GM12878 (cell line): ENCODE measurements at regions not wholly inside any gene's neighbourhood (a gene's known extent, or its start where the extent isn't known, plus 50 kb on each side); places are given as distances from the start of the nearest gene placed in this dataset.

ENCODE experiments used
- ATAC-seq: fragments of 200-7000 bp; cut with Tn5 transposase; 3 replicates; pipeline ENCODE4 v1.9.1; 2020; ENCODE audit warnings: mild to moderate bottlenecking, moderate library complexity
- BruUV-seq: library from RNA; stranded (reverse); fragments of 400-500 nt; replicated peaks from 2 replicates; lab custom pipeline; 2021; lab: Mats Ljungman, UMichigan
- CTCF ChIA-PET: fragments of 300-600 bp; sonication (Branson Sonifier 250); formaldehyde crosslinking; extraction: SDS; loops from one replicate; lab custom pipeline; 2021; ENCODE audit warnings: inconsistent platforms; lab: Yijun Ruan, JAX
- POLR2A ChIA-PET: fragments of 350-600 bp; formaldehyde crosslinking; extraction: SDS; loops from one replicate; lab custom pipeline; 2021; ENCODE audit warnings: inconsistent platforms; lab: Charles Lee
- RAD21 ChIA-PET: fragments of 300-600 bp; sonication (Branson Sonifier 250); formaldehyde crosslinking; loops from one replicate; lab custom pipeline; 2023; ENCODE audit warnings: antibody characterized with exemption; ENCODE audit not compliant: unreplicated experiment; lab: Charles Lee
- SMC1A ChIA-PET: fragments of 300-600 bp; sonication (Branson Sonifier 250); formaldehyde crosslinking; loops from one replicate; lab custom pipeline; 2023; ENCODE audit not compliant: unreplicated experiment, uncharacterized antibody; lab: Charles Lee
- DNase-seq: peaks from one replicate; pipeline ENCODE4 v3.0.0-alpha.2; 2011; ENCODE audit warnings: low read depth, low spot score
- FAIRE-seq: peaks from 3 replicates; lab custom pipeline; 2011; peaks lifted over from hg19 to GRCh38; lab: Jason Lieb, UNC
- H2AFZ ChIP-seq: 2 replicates; pipeline ENCODE4 v1.6.0; 2011; ENCODE audit warnings: low read depth, low read length, control low read depth; ENCODE audit not compliant: control insufficient read depth
- H3K27ac ChIP-seq: 2 replicates; pipeline ENCODE4 v1.5.1; 2011; ENCODE audit warnings: control low read depth; ENCODE audit not compliant: control insufficient read depth, insufficient read depth
- H3K27me3 ChIP-seq, 2 experiments: replicated peaks in 1 of 2; 2 replicates each; pipeline versions ENCODE4 v1.6.0 to v1.6.1; 2011; ENCODE audit warnings: low read length in 1 of 2; ENCODE audit not compliant: control insufficient read depth in 2 of 2, insufficient read depth in 2 of 2
- H3K36me3 ChIP-seq, 2 experiments: 2 replicates each; pipeline ENCODE4 v1.5.1; 2011; ENCODE audit warnings: low read length in 1 of 2; ENCODE audit not compliant: control insufficient read depth in 2 of 2, insufficient read depth in 2 of 2
- H3K4me1 ChIP-seq: 2 replicates; pipeline ENCODE4 v1.6.1; 2011; ENCODE audit warnings: mild to moderate bottlenecking, low read length, moderate library complexity, mixed read lengths; ENCODE audit not compliant: control insufficient read depth, insufficient read depth
- H3K4me2 ChIP-seq: 2 replicates; pipeline ENCODE4 v1.6.0; 2011; ENCODE audit warnings: control low read depth; ENCODE audit not compliant: control insufficient read depth, insufficient read depth
- H3K4me3 ChIP-seq: fragments of 200-600 bp; sonication (generic); 2 replicates; pipeline ENCODE4 v1.5.1; 2016
- H3K79me2 ChIP-seq: 2 replicates; pipeline ENCODE4 v1.6.0; 2011; ENCODE audit warnings: low read length; ENCODE audit not compliant: control insufficient read depth, insufficient read depth
- H3K9ac ChIP-seq: 2 replicates; pipeline ENCODE4 v1.8.0; 2011; ENCODE audit warnings: low read length, control low read depth, mixed read lengths; ENCODE audit not compliant: control insufficient read depth, insufficient read depth
- H3K9me3 ChIP-seq: replicated peaks from 3 replicates; pipeline ENCODE4 v1.5.1; 2011; ENCODE audit warnings: mild to moderate bottlenecking, low read length; ENCODE audit not compliant: control insufficient read depth, insufficient read depth
- H4K20me1 ChIP-seq: 2 replicates; pipeline ENCODE4 v1.6.0; 2011; ENCODE audit not compliant: control insufficient read depth, insufficient read depth
- BCL11A ChIP-seq: IDR thresholded peaks from 2 replicates; pipeline ENCODE4 v1.6.1; 2011; ENCODE audit warnings: low read depth, low read length
- CBFB ChIP-seq: IDR thresholded peaks from 2 replicates; pipeline ENCODE4 v1.6.1; 2016; ENCODE audit warnings: antibody characterized with exemption, low read depth
- CUX1 ChIP-seq: IDR thresholded peaks from 2 replicates; pipeline ENCODE4 v1.6.1; 2012; ENCODE audit warnings: improper control_type of control experiment, low read depth, low read length; ENCODE audit not compliant: insufficient replicate concordance
- ESRRA ChIP-seq: IDR thresholded peaks from 2 replicates; pipeline ENCODE4 v1.6.1; 2012; ENCODE audit warnings: mild to moderate bottlenecking, low read length, improper control_type of control experiment
- IRF5 ChIP-seq: fragments of 450-650 bp; IDR thresholded peaks from 2 replicates; pipeline ENCODE4 v1.6.1; 2017; ENCODE audit warnings: borderline replicate concordance
- KDM1A ChIP-seq: fragments of 200-600 bp; sonication (generic); IDR thresholded peaks from 2 replicates; pipeline ENCODE4 v1.6.1; 2016; ENCODE audit warnings: borderline replicate concordance
- MXI1 ChIP-seq: fragments of 150-350 bp; IDR thresholded peaks from 2 replicates; pipeline ENCODE4 v1.6.1; 2011; ENCODE audit warnings: low read depth, mild to moderate bottlenecking, inconsistent platforms, low read length, improper control_type of control experiment
- NFXL1 ChIP-seq: fragments of 450-650 bp; IDR thresholded peaks from 2 replicates; pipeline ENCODE4 v1.6.1; 2017; ENCODE audit warnings: antibody characterized with exemption, mild to moderate bottlenecking, borderline replicate concordance
- POLR2A ChIP-seq: IDR thresholded peaks from 2 replicates; pipeline ENCODE4 v1.6.1; 2011; ENCODE audit warnings: low read depth, mild to moderate bottlenecking, low read length
- SIX5 ChIP-seq: IDR thresholded peaks from 2 replicates; pipeline ENCODE4 v1.6.1; 2011; ENCODE audit warnings: mild to moderate bottlenecking, low read depth, low read length, moderate library complexity; ENCODE audit not compliant: severe bottlenecking
- SMAD5 ChIP-seq: IDR thresholded peaks from 2 replicates; pipeline ENCODE4 v1.6.1; 2016; ENCODE audit warnings: antibody characterized with exemption, low read depth
- SMARCA5 ChIP-seq: fragments of 450-650 bp; IDR thresholded peaks from 2 replicates; pipeline ENCODE4 v1.6.1; 2017; ENCODE audit warnings: mild to moderate bottlenecking
- SMC3 ChIP-seq: IDR thresholded peaks from 2 replicates; pipeline ENCODE4 v1.6.1; 2011; ENCODE audit warnings: low read length, improper control_type of control experiment, borderline replicate concordance
- SREBF1 ChIP-seq: IDR thresholded peaks from 2 replicates; pipeline ENCODE4 v1.6.1; 2012; ENCODE audit warnings: mild to moderate bottlenecking, low read length
- USF2 ChIP-seq: IDR thresholded peaks from 2 replicates; pipeline ENCODE4 v1.6.1; 2011; ENCODE audit warnings: low read depth, low read length, improper control_type of control experiment, borderline replicate concordance
- ZBED1 ChIP-seq: IDR thresholded peaks from 2 replicates; pipeline ENCODE4 v1.6.1; 2016; ENCODE audit warnings: borderline replicate concordance
- ZNF274 ChIP-seq: IDR thresholded peaks from one replicate; pipeline ENCODE4 v1.8.0; 2011; ENCODE audit not compliant: insufficient read length, insufficient read depth
- WGBS: methylation state at CpG from one replicate; pipeline ENCODE4 v1.1.6; 2016; ENCODE audit warnings: low lambda C conversion rate; ENCODE audit not compliant: insufficient replicate concordance, insufficient coverage; ENCODE audit errors: missing lambda C conversion rate; 5-methylcytosine and 5-hydroxymethylcytosine counted together
- in situ Hi-C: fragments of 300-500 bp; cut with MboI; formaldehyde crosslinking; loops from 9 replicates; pipeline ENCODE4 v1.14.3; 2018; ENCODE audit warnings: mixed read lengths
- intact Hi-C: fragments of 100-400 bp; cut with micrococcal nuclease; formaldehyde crosslinking; loops from one replicate; pipeline ENCODE4 v1.14.2; 2022; ENCODE audit not compliant: unreplicated experiment

DNA sequence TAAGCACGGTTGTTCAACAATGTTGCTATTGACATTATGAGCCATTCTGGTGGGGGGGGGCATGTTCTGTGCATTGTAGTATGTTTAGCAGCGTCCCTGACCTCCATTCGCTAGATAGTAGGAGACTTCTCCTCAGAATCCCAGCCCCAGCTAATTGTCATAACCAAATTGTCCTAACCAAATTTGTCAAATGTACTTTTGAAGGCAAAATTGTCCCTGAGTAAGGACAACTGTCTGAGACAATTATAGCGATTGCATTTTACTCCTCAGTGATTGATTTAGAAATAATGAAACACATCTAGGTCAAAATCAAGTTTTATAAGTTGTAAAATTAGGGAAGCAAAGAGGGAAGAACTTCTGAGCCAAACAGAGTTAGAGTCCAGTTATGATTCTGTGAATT, 541.8 kb upstream of the CHORDC1 start:
- CTCF ChIA-PET: no interaction called here
- Histone ChIP-seq H3K27ac (no peak overlapping the region), H3K36me3 (no peaks in the 10 kb centered on the region), H4K20me1 (no peaks in the 10 kb centered on the region), H3K4me2 (no peak overlapping the region), H3K27me3 (no peaks in the 10 kb centered on the region), H3K9me3 (no peaks in the 10 kb centered on the region), H2AFZ (no peak overlapping the region), H3K4me3 (no peak overlapping the region), H3K9ac (no peak overlapping the region), H3K79me2 (no peaks in the 10 kb centered on the region), H3K4me1 (no peaks in the 10 kb centered on the region)
- no peak for TF ChIP-seq NFXL1
- no peak for TF ChIP-seq POLR2A
- TF ChIP-seq SREBF1: no peak
- TF ChIP-seq CBFB: no peak
- TF ChIP-seq MXI1: no peak
- TF ChIP-seq IRF5: no peak
- no peak for TF ChIP-seq KDM1A
- no peak for TF ChIP-seq CUX1
- TF ChIP-seq SMC3: no peak
- no peak for TF ChIP-seq BCL11A
- no peak for TF ChIP-seq USF2
- TF ChIP-seq ZBED1: no peak
- no peak for TF ChIP-seq ZNF274
- no peak for TF ChIP-seq ESRRA
- no peak for TF ChIP-seq SMAD5
- no peak for TF ChIP-seq SMARCA5
- TF ChIP-seq SIX5: no peak
- POLR2A ChIA-PET: no interaction called here
- BruUV-seq: no TSS peak
- FAIRE-seq (no peak), ATAC-seq (no peak), DNase-seq (no peak)
- RAD21 ChIA-PET: no interaction called here
- WGBS: 23% methylated on average over 4 of the region's 4 CpGs
- SMC1A ChIA-PET: interaction anchor here (1.1 kb wide), 1 partner anchor 10 kb away, joined by 4 read pairs; no protein-coding TSS in a partner anchor
- intact Hi-C loops (no loop called here), in situ Hi-C loops (no loop called here)
